ENCODE measurements at regions not wholly inside any gene's neighbourhood (a gene's known extent, or its start where the extent isn't known, plus 50 kb on each side); places are given as distances from the start of the nearest gene placed in this dataset.

GRCh38 chr6:130765181-130765727 lies 62.0 kb upstream of the SMLR1 start:
- Histone ChIP-seq H3K4me2 (ENCODE audit: low read length) (no peak overlapping the region), H3K27me3 (ENCODE audit: low read length) (no peaks in the 10 kb centered on the region), H3K9me2 (replicated peaks; ENCODE audit: low read length) (no peaks in the 10 kb centered on the region), H3K79me2 (ENCODE audit: low read length) (no peaks in the 10 kb centered on the region), H3K9ac (ENCODE audit: low read length) (no peak overlapping the region), H3K27ac (ENCODE audit: low read length) (no peak overlapping the region), H3F3A (ENCODE audit: low read length, unreplicated experiment) (no peaks in the 10 kb centered on the region), H2AFZ (ENCODE audit: low read length) (no peak overlapping the region), H4K20me1 (ENCODE audit: low read length) (no peaks in the 10 kb centered on the region), H3K9me3 (ENCODE audit: low read length) (no peaks in the 10 kb centered on the region), H3K36me3 (ENCODE audit: low read depth, low read length) (no peaks in the 10 kb centered on the region), H3K4me3 (ENCODE audit: low read length) (no peak overlapping the region), H3K4me1 (ENCODE audit: insufficient read depth, low read length) (no peaks in the 10 kb centered on the region)
- no TSS peak for BruUV-seq (replicated peaks)
- TF ChIP-seq EZH2phosphoT487 (IDR thresholded peaks at IDR 0.05; ENCODE audit: borderline replicate concordance, low read length) = no peak
- CTCF ChIA-PET = no interaction called here
- DNase-seq = no peak
- intact Hi-C loops (cut with micrococcal nuclease) = no loop called here
- no peak for ATAC-seq
- POLR2A ChIA-PET (ENCODE audit: unreplicated experiment) = no interaction called here

- Histone ChIP-seq H2AFZ (ENCODE audit: low read length) (no peak overlapping the region), H4K20me1 (ENCODE audit: low read length) (no peaks in the 10 kb centered on the region), H3K4me1 (ENCODE audit: insufficient read depth, low read length) (no peaks in the 10 kb centered on the region), H3K36me3 (ENCODE audit: low read depth, low read length) (no peaks in the 10 kb centered on the region), H3K79me2 (ENCODE audit: low read length) (no peaks in the 10 kb centered on the region), H3F3A (ENCODE audit: low read length, unreplicated experiment) (no peaks in the 10 kb centered on the region), H3K27me3 (ENCODE audit: low read length) (no peaks in the 10 kb centered on the region), H3K9me3 (ENCODE audit: low read length) (no peaks in the 10 kb centered on the region), H3K4me2 (ENCODE audit: low read length) (no peak overlapping the region), H3K27ac (ENCODE audit: low read length) (no peak overlapping the region), H3K9me2 (replicated peaks; ENCODE audit: low read length) (no peaks in the 10 kb centered on the region), H3K4me3 (ENCODE audit: low read length) (no peak overlapping the region), H3K9ac (ENCODE audit: low read length) (no peak overlapping the region)
- BruUV-seq (replicated peaks) = no TSS peak
- DNase-seq = no peak
- ChIA-PET CTCF (no interaction called here), POLR2A (ENCODE audit: unreplicated experiment) (no interaction called here)
- intact Hi-C loops (cut with micrococcal nuclease) = no loop called here
- TF ChIP-seq EZH2phosphoT487 (IDR thresholded peaks at IDR 0.05; ENCODE audit: borderline replicate concordance, low read length) (no peak), EZH2 (IDR thresholded peaks at IDR 0.05; ENCODE audit: low read length, unreplicated experiment) (no peak)
- no peak for ATAC-seq
These were observed 60.7 kb upstream of the SMLR1 start for GRCh38 chr6:130766239-130767144.

GRCh38 chr6:130769861-130770260 lies 57.3 kb upstream of the SMLR1 start:
- ChIA-PET CTCF (no interaction called here), POLR2A (ENCODE audit: unreplicated experiment) (no interaction called here)

More at GRCh38 chr6:130769861-130770260, 57.3 kb upstream of the SMLR1 start:
- no TSS peak for BruUV-seq (replicated peaks)
- Histone ChIP-seq H3K9me2 (replicated peaks; ENCODE audit: low read length) (no peaks in the 10 kb centered on the region), H3K4me3 (ENCODE audit: low read length) (no peak overlapping the region), H3K9ac (ENCODE audit: low read length) (no peak overlapping the region), H4K20me1 (ENCODE audit: low read length) (no peaks in the 10 kb centered on the region), H3F3A (ENCODE audit: low read length, unreplicated experiment) (no peaks in the 10 kb centered on the region), H3K27ac (ENCODE audit: low read length) (no peak overlapping the region), H3K79me2 (ENCODE audit: low read length) (no peaks in the 10 kb centered on the region), H3K9me3 (ENCODE audit: low read length) (no peaks in the 10 kb centered on the region), H2AFZ (ENCODE audit: low read length) (no peak overlapping the region), H3K4me2 (ENCODE audit: low read length) (no peak overlapping the region), H3K27me3 (ENCODE audit: low read length) (no peaks in the 10 kb centered on the region), H3K4me1 (ENCODE audit: insufficient read depth, low read length) (no peaks in the 10 kb centered on the region), H3K36me3 (ENCODE audit: low read depth, low read length) (no peaks in the 10 kb centered on the region)
- TF ChIP-seq EZH2phosphoT487 (IDR thresholded peaks at IDR 0.05; ENCODE audit: borderline replicate concordance, low read length) (no peak), CTCF (conservative IDR thresholded peaks at IDR 0.05; ENCODE audit: low read depth, low read length) (no peak), EZH2 (IDR thresholded peaks at IDR 0.05; ENCODE audit: low read length, unreplicated experiment) (no peak)
- ATAC-seq (no peak), DNase-seq (no peak)
- intact Hi-C loops (cut with micrococcal nuclease) = no loop called here

Measured in PC-3 (cell line).